OCI-LY3 (cell line): ENCODE measurements at regions not wholly inside any gene's neighbourhood (a gene's known extent, or its start where the extent isn't known, plus 50 kb on each side); places are given as distances from the start of the nearest gene placed in this dataset.
"Not testable (repeated sequence)": the region's sequence is repeated elsewhere in the genome, so short reads cannot be mapped to it uniquely, and the experiment has no call there.

Experiments used
- CTCF ChIP-seq: fragments of 200-600, 300-600 bp; sonication (generic); IDR thresholded peaks from 2 replicates; pipeline ENCODE4 v1.5.1; 2014; ENCODE audit warnings: antibody characterized with exemption, low read length, low read depth
- EZH2phosphoT487 ChIP-seq: fragments of 200-600 bp; shearing (Covaris generic); IDR thresholded peaks from 2 replicates; pipeline ENCODE4 v1.6.1; 2018; ENCODE audit warnings: antibody characterized with exemption, mixed run types, low read depth

GRCh38 chr1:148429856-148430255, 53.2 kb downstream of the PPIAL4G start:
- not testable (repeated sequence) for TF ChIP-seq CTCF, EZH2phosphoT487
